Epithelial cell of esophagus (primary cell): ENCODE measurements at regions not wholly inside any gene's neighbourhood (a gene's known extent, or its start where the extent isn't known, plus 50 kb on each side); places are given as distances from the start of the nearest gene placed in this dataset.

Experiments
- DNase-seq: peaks from one replicate; pipeline ENCODE4 v3.0.0; 2010; ENCODE audit warnings: low read depth
- H3K4me3 ChIP-seq: 2 replicates; pipeline ENCODE4 v1.5.1; 2011; ENCODE audit warnings: mild to moderate bottlenecking, low read length, control low read depth
- TF ChIP-seq, protein P1 (sequence below): IDR thresholded peaks from 2 replicates; pipeline ENCODE4 v1.5.1; 2011; ENCODE audit warnings: low read depth, mild to moderate bottlenecking, low read length, control low read depth, inconsistent platforms; ENCODE audit not compliant: insufficient read depth; ENCODE audit errors: missing control alignments

DNA sequence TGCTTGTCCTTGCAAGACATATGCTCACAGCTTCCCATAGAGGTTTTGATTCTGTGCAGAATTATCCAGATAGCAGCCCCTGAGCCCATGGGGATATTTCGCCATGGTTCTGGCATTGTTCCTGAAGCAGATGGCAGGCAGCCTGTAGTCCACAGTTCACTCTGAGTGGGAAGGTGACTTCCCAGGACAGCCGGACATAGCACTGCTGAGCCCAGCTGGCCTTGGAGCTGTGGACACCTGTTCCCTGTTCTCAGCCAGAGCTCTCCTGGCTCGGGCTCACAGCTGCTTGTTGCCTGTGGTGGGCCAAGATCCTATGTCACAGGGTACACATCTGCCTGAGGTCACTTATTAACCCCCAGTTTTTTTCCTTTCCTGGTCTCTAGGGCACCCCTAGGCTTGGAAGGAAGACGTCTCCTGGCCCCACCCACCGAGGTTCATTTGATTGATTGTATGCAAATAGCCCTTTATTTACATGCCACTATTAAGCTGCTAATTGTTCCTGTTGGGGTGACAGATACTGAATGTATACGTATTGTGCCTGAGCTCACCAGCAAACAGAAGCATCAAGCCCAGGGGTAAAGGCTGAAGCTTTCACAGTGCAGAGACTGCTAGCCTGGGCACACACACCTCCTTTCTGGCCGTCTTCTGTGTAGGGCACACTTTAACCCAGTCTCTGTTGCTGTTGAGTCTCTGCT lies 96.6 kb upstream of the DMRT1 start:
- DNase-seq, result no peak
- TF ChIP-seq, protein P1, sequence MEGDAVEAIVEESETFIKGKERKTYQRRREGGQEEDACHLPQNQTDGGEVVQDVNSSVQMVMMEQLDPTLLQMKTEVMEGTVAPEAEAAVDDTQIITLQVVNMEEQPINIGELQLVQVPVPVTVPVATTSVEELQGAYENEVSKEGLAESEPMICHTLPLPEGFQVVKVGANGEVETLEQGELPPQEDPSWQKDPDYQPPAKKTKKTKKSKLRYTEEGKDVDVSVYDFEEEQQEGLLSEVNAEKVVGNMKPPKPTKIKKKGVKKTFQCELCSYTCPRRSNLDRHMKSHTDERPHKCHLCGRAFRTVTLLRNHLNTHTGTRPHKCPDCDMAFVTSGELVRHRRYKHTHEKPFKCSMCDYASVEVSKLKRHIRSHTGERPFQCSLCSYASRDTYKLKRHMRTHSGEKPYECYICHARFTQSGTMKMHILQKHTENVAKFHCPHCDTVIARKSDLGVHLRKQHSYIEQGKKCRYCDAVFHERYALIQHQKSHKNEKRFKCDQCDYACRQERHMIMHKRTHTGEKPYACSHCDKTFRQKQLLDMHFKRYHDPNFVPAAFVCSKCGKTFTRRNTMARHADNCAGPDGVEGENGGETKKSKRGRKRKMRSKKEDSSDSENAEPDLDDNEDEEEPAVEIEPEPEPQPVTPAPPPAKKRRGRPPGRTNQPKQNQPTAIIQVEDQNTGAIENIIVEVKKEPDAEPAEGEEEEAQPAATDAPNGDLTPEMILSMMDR, result no peak
- H3K4me3 ChIP-seq, result no peak overlapping the region

DNA sequence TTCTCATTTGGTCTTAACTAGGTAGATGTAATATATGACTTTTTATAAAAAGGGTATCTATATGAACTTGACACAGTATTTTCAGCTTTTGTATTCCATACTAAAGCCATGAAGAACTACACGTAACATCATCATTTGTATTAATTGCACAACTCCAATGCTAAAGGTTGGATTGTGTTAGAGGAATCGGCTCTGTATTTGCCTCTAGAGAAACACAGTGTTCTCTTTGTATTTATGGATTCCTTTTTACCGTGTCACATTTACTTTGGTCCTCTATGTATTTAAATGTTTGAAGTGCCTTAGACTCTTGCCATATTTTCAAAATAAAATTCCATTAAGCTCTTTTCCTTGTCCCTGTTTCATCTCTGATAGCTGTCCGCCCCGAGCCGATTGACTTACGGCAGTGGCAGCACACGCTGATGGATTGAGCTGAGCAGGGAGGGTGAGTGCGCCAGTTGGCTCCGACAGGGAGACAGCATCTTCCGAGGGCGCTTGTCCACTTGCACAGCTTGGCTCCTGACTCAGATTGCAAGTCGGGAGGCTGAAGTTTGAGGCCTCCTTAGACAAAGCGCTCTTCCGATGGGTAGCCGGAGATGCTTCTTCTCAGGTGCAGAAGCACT lies 95.6 kb upstream of the DMRT1 start:
- DNase-seq, result no peak
- TF ChIP-seq, protein P1, result no peak
- H3K4me3 ChIP-seq, result no peak overlapping the region

DNA sequence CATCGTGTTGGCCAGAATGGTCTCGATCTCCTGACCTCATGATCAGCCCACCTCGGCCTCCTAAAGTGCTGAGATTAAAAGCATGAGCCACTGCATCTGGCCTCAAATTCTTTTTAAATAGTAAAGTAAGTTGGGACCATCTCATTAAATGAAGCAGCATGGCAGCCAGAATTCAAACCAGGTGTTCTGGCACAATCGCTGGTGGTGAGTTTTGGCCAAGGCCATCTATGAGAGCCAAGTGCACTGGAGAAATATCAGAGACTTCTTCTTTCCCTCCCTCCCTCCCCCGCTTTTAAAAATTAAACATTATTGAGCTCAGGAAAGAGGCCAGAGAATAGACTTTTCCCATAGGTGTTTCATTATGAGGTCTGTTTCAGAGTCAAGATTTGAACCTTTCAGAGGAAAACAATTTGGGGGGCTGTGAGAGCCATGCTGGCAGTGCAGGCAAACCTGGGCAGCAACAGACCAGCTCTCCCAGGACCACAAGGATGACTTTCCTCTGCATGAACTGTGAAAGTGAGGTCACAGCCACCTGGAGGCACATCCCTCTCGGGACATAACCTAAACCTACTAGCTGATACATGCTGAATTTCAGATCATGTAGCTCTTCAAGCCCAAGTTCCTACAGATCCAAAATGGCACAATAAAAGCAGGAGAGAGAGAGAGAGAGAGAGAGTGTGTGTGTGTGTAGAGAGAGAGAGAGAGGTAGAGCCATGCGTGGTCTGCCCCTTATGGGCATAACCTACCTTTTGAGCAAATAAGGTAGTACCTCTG lies 94.6 kb upstream of the DMRT1 start:
- no peak overlapping the region for H3K4me3 ChIP-seq
- peak; percentile 26 for DNase-seq
- TF ChIP-seq, protein P1, result no peak

DNA sequence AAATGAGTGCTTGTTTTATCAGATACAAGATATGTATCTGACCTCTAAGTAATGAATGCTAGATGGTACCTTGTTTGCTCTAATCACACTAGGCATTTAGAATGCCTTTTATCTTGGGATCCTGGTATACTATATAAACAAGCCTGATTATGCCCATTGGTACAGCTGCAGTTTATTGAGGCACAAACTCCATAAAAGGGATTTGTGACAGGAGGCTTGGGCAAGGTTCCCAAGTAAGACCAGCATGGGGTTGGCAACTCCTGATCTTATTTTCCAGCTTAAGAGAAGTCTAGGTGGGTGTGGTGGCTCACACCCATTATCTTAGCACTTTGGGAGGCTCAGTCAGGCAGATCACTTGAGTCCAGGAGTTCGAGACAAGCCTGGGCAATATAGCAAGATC lies 93.9 kb upstream of the DMRT1 start:
- H3K4me3 ChIP-seq, result no peak overlapping the region
- TF ChIP-seq, protein P1, result no peak
- DNase-seq, result peak; percentile 27

DNA sequence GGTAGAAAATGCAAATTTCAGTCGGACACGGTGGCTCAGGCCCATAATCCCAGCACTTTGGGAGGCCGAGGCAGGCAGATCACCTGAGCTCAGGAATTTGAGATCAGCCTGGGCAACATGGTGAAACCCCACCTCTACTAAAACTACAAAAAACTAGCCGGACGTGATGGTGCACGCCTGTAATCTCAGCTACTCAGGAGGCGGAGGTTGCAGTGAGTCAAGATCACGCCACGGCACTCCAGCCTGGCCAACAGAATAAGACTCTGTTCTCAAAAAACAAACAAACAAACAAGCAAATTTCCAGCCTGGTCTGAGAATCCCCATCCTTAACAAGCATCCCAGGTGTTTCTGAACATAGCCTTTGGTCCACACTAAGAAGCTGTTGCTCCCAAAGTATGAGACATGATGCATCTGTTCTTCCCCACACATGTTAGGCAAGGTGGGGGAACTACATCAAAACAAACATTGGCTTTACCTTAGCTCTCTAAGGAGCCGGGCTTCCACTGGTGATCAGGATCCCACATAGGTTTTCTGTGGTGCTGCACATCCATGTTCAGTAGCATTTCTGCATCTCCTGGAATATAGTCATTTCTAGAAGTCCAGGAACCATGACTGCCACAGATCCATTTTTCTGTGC lies 92.5 kb upstream of the DMRT1 start:
- no peak overlapping the region for H3K4me3 ChIP-seq
- DNase-seq, result peak; percentile 87
- TF ChIP-seq, protein P1, result no peak

DNA sequence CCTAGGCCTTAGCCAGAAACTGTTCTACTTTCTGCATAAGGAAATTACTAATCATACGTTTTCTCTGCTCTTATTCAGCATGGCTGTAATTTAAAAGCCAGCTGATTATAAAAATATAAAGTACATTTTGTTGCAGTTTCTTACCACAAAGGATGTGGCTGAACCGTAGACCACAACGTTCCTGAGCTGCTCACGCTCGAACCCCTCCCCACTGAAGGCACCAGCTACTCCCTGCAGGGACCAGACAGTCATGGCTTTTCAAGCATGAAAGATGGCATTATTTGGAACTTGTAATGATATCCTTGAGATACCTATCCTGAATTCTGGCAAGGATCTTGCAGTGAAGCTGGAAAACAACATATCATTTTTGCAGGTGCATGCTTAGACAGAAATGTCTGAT lies 91.8 kb upstream of the DMRT1 start:
- TF ChIP-seq, protein P1, result no peak
- no peak for DNase-seq
- no peak overlapping the region for H3K4me3 ChIP-seq
